Lower leg skin (tissue), 3 donors: ENCODE measurements at regions not wholly inside any gene's neighbourhood (a gene's known extent, or its start where the extent isn't known, plus 50 kb on each side); places are given as distances from the start of the nearest gene placed in this dataset.

Source experiments
- POLR2A ChIP-seq, 2 donors: fragments of 450-650 bp; IDR thresholded peaks; one replicate each; pipeline ENCODE4 v1.6.1; 2016 to 2017; ENCODE audit warnings: antibody characterized with exemption in 2 of 2, mild to moderate bottlenecking in 1 of 2, moderate library complexity in 1 of 2
- TF ChIP-seq, protein P1 (sequence below), 3 donors: fragments of 450-650 bp; IDR thresholded peaks; one replicate each; pipeline ENCODE4 v1.5.1; 2016; ENCODE audit warnings: antibody characterized with exemption in 3 of 3, mild to moderate bottlenecking in 3 of 3, moderate library complexity in 2 of 3

GRCh38 chr18:41391616-41392595 lies 563.1 kb upstream of the PIK3C3 start:
- TF ChIP-seq, protein P1, sequence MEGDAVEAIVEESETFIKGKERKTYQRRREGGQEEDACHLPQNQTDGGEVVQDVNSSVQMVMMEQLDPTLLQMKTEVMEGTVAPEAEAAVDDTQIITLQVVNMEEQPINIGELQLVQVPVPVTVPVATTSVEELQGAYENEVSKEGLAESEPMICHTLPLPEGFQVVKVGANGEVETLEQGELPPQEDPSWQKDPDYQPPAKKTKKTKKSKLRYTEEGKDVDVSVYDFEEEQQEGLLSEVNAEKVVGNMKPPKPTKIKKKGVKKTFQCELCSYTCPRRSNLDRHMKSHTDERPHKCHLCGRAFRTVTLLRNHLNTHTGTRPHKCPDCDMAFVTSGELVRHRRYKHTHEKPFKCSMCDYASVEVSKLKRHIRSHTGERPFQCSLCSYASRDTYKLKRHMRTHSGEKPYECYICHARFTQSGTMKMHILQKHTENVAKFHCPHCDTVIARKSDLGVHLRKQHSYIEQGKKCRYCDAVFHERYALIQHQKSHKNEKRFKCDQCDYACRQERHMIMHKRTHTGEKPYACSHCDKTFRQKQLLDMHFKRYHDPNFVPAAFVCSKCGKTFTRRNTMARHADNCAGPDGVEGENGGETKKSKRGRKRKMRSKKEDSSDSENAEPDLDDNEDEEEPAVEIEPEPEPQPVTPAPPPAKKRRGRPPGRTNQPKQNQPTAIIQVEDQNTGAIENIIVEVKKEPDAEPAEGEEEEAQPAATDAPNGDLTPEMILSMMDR (IDR thresholded peaks at IDR 0.05), result no peak
- no peak for TF ChIP-seq POLR2A (IDR thresholded peaks at IDR 0.05)
